ENCODE measurements at regions not wholly inside any gene's neighbourhood (a gene's known extent, or its start where the extent isn't known, plus 50 kb on each side); places are given as distances from the start of the nearest gene placed in this dataset.
"Not testable (repeated sequence)": the region's sequence is repeated elsewhere in the genome, so short reads cannot be mapped to it uniquely, and the experiment has no call there.

DNA sequence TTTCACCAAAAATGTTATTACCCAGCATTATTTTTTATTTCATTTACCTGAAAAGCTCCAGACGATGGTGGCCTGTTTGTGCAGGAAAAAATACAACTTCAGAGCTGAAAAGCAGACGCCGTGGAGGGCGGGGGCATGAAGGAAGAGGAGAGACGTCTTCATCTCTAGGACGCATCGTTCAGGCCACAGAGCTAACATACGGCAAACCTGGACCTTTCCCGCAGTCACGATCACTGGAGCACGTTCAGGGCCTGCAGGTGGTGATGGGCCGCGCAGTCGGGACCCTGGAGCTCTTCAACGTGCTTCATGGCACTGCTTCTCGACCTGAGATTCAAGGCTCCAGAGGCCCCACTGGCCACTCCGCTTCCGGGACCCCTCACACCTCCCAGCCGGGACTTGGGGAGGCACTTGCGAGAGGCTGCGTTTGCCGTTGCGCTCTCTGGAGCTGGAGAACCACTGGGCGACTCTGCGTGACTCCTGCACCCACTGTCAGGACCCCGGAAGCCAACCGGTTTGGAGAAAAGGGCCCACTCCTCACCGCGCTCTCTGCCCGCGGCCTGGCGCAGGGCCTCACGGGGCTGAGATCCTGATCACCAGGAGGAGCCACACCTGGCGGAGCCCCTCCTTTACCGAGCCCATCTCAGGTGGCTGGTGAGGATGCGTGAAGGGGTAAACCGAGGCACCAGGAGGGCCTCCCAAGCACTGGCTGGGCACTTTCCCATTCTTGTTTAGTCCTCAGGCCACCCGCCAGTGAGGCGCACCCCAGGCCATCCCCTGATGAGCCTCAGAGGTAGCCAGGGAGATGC is 164.4 kb upstream of the AFDN start:
- DNase-seq, result no peak

DNA sequence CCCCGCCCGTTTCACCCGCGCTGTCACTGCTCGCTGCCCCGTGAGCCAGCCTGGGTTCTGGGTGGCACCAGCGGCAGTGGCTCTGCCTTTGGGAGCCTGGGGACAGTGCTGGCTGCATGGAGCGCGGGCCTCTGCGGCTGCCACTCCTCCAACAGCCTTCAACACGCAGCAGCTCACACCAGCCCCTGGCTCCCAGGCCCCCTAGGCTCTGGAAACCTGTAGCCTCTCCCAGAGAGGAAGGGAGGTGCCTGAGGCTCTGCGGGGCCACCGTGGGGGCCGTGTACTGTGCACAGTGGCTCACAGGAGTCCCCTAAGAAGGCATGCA is 163.9 kb upstream of the AFDN start:
- no peak for DNase-seq

DNA sequence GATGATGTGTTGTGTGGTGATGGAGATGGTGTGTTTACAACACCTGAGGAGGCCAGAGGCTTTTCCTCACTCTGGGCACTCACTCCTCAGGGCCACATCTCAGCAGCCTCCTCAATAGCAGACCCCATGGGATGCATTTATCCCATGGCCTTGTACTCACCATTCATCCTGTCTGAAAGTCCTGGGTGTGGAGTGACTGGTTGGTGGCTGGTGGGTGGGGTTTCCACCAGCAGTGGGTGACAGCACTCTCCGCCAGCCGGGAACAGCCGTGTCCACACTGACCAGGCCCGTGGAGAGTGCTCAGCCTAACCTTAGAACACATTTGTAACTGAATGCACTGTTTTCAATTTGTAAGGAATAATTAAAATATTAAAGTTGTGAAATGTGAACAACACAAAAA is 163.4 kb upstream of the AFDN start:
- no peak for DNase-seq

DNA sequence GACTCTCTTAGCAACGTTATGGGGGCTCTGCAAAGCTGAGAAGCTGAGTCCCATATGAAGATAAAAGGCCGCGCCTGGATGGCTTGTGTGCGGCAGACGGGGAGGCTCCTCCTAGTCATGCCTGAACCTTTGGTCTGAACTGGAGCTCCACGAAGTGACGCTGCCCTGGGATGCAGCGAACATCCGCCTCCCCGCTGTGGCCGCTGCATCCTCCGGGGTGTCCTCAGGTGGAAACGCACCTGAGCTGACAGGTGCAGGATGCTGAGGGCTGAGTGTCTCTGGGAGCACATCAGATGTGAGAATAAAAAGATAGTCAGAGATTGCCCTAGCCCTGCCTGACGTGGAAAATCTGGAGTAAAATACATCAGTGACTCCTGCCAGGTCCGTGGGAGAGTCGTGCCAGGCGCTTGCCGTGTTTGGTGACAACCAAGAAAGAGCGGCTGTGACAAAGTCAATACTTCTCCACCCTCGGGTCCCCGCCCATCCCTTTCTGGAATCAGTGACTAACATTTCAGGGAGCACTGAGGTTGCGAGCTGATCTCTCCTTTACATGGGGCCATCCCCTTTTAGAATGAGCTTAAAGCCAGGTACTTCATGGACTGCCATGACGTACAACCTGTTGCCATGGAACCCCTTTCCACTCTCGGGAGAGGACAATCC is 162.8 kb upstream of the AFDN start:
- no peak for DNase-seq

DNA sequence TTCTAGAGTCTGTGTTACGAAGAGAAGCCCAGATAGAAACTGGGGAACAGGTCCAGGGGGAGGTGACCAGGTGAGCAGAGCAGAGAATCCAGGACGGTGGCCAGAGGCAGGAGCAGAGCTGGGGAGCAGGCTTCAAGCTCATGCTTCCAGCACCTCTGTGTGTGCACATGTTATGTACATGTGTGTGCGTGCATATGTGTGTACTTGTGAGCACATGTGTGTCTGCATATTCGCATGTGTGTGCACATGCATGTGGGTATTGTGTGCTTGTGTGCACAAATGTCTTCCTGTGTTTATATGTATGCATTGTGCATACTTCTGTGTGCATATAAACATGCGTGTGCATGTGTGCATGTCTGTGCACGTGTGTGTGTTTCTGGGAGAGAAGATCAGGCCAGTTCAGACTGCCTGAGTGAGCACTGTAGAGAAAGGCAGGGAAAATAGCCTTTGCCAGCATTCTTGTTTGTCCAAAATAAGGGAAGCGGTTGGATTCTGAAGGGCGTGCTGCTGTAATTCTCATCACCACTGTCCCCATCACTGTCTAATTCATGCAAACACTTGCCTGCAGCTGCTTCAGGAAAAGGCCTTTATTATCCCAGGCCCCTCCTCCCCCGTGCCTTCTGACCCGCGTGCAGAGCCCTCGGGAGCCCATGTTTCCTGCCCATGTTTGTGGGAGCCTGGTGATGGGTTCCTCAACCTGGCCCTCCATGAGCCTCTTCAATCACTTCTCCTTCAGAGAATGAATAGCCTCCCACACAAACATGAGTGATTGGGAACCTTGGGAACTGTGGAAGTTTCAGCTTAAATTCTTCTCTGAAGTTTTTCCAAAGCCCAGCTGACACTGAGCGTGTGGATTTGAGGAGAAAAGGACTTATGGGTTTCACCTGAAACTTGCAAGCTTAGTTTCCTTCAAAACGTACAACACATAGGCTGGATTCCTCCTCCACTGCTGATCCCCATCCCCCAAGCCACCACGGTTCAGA is 161.7 kb upstream of the AFDN start:
- DNase-seq, result no peak

DNA sequence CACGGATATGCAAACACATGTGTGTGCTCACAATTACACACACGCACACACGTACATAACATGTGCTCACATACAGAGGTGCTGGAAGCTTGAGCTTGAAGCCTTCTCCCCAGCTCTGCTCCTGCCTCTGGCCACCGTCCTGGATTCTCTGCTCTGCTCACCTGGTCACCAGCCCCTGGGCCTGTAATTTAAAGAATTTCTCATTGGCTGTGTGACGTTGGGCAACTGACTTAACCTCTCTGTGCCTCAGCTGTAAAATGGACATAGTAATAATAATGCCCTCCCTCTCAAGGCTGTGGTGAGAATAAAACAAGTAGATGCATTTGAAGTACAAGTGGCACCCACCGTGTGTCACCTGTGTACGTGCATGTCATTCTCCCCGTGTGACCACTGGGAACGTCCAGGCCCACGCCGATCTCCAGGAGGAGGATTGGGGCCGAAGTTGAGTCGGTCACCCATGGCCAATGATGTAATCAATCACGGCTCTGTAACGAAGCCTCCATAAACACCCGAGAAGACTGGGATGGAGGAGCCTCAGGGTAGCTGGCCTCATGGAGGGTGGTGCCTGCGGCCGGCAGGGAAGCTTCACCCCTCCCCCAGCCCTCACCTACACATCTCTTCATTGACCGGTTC is 160.9 kb upstream of the AFDN start:
- no peak for DNase-seq

DNA sequence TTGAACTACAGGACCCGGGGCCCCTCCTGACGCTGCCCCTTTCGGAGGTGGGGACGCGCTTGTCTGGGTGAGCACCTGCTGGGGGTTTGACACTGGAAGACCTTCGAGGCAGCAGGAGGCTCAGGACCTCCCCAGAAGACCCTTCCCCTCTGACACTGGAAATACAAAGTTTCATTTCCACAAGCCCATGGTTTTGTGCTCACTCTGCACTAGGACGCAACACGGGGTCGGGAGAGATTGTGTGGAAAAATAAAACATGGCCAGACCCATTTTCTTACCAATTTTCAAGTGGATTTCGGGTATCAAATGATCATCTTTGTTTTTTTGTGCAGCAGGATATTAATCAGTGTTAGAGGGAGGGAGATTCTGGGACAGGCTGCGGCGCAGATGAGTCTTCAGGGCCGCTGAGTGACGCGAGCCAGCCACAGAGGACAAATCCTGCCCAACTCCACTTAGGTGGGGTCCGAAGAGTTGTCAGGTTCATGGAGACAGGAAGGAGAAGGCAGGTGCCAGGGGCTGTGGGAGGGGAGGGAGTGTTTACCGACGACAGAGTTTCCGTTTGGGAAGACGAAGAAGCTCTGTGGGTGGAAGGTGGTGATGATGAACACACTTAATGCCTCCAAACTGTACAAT is 160.0 kb upstream of the AFDN start:
- no peak for DNase-seq

DNA sequence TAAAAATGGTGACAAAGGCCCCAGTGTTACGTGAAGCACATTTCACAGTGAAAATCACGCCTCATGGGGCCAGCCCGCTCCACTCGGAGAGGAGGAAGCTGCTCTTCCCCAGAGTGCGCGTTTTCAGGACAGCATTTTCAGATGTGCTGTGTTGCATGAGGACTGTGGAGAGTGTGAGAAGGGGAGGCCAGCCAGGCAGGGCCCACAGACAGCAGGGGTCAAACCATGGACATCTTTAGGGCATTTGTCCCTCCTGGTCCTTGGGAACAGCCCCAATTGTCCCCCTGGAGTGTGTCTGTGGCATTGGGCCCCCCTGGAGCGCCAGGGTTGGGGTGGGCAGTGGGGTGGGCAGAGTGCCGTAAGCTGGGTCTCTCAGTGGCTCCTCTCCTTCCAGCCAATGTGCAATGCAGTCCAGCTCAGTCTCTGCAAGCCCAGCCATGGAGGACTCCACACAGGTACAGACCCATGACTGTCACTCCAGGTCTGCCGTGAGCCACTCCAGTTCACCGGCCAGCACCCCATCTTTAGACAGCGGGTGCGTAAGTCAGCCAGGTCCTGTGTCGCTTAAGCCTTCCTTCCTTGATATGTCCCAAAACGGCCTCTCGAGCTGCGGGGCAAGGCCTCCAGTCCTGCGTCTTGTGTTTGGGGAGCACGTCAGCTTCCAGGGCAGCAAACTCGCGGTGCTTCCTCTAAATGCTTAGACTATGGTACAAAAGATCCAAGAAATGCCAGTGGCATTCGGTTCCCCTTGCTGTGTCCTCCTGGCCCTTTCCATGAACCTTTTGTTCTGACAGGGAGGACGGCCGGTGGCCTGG is 159.3 kb upstream of the AFDN start:
- no peak for DNase-seq

DNA sequence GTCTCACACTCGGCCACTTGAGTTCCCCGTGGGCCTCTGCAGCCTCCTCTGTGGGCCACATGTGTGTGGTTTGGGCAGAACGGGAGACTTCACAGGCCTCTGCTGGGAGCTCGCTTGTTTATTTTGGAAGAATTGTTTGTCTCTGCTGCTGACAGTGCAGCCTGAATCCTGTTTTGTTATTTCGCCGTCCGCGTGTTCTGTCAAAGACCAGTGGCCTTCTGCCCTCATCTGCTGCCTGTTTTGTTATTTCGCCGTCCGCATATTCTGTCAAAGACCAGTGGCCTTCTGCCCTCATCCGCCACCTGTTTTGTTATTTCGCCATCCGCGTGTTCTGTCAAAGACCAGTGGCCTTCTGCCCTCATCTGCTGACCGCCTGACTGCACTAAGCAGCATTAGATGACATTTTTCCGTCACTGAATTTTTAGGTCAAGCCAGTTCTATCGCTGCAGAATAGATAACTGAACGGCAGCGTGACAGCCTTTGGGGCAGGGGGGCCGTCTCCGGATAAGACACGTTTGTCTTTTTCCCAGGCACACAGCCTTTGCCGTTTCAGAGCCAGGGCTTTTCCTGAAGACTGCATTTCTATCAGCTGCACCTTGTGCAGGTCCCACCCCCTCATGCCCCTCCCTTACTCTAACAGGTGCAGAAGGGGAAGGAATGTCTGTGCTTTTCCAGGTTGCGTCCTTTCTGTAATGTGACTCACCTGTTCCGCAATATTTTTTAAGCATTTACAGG is 158.5 kb upstream of the AFDN start:
- DNase-seq, result no peak

DNA sequence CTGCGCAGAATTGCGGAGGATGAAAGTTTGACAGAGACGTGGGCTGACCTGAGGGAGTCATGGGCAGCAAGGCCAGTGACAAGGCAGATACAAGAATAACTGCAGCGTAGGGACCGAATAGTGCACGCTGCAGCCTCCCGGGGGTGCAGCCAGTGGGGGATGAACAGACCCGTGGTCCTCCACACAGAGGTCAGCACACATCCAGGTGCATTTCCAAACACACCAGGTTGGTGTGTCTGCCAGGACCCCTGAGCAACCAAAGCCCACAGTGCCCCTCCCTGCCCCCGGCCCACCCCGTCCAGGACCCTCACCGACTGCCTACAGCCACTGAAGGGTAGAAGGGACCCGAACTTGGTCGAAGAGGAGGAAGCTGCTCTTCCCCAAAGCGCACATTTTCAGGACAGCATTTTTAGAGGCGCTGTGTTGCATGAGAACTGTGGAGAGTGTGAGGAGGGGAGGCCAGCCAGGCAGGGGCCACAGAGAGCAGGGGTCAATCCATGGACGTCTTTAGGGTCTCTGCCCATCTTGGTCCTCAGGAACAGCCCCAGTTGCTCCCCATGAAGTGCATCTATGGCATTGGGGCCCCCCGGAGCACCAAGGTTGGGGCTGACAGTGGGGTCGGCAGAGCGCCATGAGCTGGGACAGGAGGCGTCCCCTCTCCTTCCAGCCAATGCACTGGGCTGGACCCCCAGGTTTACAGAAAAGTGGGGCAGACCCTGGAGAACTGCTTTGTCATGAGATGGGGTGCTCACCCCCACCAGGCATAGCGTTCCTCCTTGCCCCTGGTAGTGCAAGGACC is 157.8 kb upstream of the AFDN start:
- no peak for DNase-seq

DNA sequence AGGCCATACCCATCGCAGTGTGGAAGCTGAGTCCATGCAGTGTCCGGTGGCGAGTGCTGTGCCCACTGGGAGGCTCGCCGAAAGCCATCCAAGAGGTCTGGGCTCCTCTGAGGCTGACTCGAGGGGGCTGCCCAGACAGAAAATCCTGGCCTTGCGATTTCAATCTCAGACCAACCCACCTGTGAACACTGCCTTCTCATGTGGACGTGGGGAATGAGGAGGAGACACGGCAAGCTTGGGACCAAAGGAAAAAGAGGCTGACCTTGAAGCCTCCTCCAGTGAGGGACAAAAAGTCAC is 157.2 kb upstream of the AFDN start:
- DNase-seq, result no peak

DNA sequence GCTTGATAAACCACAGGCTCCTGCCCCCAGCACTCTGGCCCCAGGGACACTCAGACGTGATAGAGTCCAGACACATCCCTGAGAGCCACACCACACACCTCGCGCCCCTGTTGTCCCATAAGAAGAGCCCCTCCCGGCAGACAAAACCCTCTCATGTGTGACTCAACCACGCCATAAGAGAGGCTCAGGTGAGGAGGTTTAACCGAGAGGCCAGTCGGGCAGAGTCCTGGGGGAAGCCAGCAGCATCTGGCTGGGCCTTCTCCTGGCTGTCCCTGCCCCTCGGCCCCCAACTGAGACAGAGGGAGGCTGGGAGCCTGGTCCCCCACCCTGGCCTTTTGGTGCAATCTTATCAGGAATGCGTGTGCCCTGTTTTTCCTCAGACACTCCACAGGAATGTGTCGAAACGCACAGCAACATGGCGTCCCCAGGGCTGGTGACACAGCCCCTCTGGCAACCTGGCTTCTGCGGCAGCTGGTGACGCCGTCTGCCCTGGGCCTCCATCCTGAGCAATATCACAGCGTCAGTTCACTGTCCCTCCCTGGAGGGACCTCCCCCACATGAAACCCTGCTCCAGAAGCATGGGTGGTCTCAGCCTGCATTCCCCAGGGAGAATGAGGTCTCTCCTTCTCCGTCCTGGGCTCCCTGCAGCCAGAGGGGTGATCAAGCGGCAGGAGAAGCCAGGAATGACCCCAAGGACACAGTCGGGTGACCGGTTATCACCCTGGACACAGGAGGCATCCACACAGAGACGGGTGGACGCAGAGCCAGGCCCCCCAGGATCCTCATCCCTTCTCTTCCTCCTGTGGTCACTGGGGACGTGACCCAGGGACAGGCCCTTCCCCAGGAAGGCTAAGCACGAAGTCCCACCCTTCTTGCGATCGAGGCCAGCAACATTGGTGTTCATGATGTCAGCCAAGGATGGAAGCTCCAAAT is 156.6 kb upstream of the AFDN start:
- DNase-seq, result no peak

DNA sequence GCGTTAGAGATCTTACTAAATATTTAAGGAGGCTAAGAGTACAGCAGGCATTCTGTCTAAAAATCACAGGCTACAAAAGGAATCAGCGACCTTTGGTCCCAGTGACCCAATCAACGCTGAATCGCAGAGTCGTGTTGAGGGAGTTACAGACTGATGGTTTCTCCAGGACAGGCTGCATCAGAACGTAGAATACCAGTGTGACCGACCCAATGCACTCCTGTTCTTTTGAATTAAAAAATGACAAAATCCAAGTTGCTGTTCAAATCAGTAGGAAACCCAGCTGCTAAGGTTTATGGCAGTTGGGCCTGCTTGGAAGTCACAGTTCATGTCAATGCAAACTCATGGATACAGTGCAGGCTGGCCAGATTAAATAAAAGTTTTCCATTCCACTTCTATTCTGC is 155.8 kb upstream of the AFDN start:
- no peak for DNase-seq

DNA sequence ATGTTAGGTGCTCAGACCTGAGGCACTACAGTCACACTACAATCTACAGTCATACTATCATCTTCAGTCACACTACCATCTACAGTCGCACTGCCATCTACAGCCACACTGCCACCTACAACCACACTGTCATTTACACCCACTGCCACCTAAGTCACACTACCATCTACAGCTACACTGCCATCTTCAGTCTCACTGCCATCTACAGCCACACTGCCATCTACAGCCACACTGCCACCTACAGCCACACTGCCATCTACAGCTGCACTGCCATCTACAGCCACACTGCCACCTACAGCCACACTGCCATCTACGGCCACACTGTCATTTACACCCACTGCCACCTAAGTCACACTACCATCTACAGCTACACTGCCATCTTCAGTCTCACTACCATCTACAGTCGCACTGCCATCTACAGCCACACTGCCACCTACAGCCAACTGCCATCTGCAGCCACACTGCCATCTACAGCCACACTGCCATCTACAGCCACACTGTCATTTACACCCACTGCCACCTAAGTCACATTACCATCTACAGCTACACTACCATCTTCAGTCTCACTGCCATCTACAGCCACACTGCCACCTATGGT is 155.2 kb upstream of the AFDN start:
- DNase-seq, result not testable (repeated sequence)

DNA sequence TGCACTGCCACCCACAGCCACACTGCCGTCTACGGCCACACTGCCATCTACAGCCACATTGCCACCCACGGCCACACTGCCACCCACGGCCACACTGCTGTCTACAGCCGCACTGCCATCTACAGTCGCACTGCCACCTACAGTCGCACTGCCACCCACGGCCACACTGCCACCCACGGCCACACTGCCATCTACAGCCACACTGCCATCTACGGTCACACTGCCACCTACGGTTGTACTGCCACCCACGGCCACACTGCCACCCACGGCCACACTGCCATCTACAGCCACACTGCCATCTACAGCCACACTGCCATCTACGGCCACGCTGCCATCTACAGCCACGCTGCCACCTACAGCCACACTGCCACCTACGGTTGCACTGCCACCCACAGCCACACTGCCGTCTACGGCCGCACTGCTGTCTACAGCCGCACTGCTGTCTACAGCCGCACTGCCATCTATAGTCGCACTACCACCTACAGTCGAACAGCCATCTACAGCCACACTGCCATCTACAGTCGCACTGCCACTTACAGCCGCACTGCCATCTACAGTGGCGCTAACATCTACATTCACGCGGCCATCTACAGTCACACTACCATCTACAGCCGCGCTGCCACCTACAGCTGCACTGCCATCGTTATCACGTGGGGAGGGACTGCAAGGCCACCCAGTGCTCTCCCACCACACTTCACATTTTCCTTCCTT is 154.6 kb upstream of the AFDN start:
- DNase-seq, result no peak

DNA sequence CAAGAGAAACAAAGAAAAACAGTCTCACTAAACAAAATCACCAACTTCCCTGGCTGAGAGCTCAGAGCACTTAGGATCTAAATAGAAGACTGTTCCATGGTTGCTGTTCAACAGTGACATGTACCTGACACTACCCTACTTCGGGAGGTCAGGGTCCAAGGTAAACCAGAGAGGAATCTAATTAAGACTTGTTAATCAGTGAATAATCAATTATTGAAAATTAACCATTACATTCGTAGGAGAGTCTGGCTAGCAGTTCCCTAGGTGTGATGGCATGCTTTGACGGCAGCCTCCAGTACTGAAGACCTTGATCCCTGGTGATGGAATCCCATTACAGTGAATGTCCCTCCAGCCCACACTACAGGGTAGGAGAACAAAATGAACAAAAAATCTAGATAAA is 154.0 kb upstream of the AFDN start:
- no peak for DNase-seq

DNA sequence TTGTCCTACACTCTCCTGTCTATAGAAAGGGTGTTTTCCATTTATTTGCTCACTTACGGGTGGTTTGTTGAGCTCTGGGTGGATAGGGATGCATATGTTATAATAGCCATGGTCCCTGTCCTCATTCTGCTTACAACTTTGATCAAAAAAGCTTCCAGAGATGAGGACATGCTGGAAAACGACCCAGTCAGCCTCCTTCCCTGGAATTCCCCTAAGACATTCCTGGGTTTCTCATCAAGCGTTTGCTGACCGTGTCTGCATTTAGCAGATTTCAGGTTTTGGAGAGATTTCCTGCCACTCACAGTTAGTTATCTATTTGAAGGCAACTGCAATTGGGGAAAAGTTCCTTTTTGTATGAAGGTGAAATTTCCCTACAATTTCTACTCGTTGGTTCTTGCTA is 152.8 kb upstream of the AFDN start:
- DNase-seq, result no peak

DNA sequence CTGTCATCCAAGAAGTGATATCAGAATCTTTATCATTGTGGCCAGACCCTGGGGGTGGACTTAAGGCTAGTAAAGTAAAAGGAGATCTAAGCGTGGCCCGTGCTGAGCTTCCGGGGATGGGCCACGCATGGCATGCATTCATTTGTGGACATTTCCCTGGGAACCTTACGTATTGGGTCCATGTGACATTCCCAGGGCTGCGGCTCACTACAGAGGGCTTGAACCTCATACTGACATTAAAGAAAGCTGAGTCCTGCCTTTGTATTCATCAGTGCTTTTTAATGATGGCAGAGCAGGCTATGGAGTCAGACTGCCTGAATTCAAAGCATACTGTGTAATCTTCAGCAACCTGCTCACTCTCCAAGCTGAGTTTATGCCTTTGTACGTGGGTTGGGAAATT is 152.2 kb upstream of the AFDN start:
- no peak for DNase-seq
